Psoas muscle (tissue), 7 donors: ENCODE measurements at regions not wholly inside any gene's neighbourhood (a gene's known extent, or its start where the extent isn't known, plus 50 kb on each side); places are given as distances from the start of the nearest gene placed in this dataset.
A peak's percentile ranks its signal among the peaks of the same experiment; 100 is the strongest.

Experiments
- ATAC-seq, 4 donors: fragments of 200-7000 bp; cut with Tn5 transposase; one replicate each; pipeline ENCODE4 v1.9.1; 2020; ENCODE audit warnings: moderate library complexity in 3 of 4, mild to moderate bottlenecking in 2 of 4
- DNase-seq, 2 donors: peaks; one replicate each; pipeline ENCODE4 v3.0.0-alpha.2; 2020
- H3K27ac ChIP-seq: fragments of 200-600 bp; one replicate; pipeline ENCODE4 v1.8.0; 2022
- H3K27me3 ChIP-seq, 3 donors: fragments of 200-600 bp in 1 of 3; one replicate each; pipeline versions ENCODE4 v1.6.1 to v1.8.0; 2013 to 2022; ENCODE audit warnings: low read length in 2 of 3, mild to moderate bottlenecking in 2 of 3, moderate library complexity in 1 of 3; ENCODE audit not compliant: insufficient read depth in 3 of 3
- H3K36me3 ChIP-seq, 2 donors: fragments of 200-600 bp in 1 of 2; one replicate each; pipeline versions ENCODE4 v1.6.1 to v1.8.0; 2013 to 2022; ENCODE audit warnings: low read depth in 1 of 2, mild to moderate bottlenecking in 1 of 2, moderate library complexity in 1 of 2; ENCODE audit not compliant: insufficient read depth in 1 of 2
- H3K4me1 ChIP-seq: fragments of 200-600 bp; one replicate; pipeline ENCODE4 v1.8.0; 2022
- H3K4me3 ChIP-seq: fragments of 200-600 bp; one replicate; pipeline ENCODE4 v1.8.0; 2022; ENCODE audit warnings: mild to moderate bottlenecking
- H3K9me3 ChIP-seq: fragments of 200-600 bp; one replicate; pipeline ENCODE4 v1.8.0; 2022
- CTCF ChIP-seq: fragments of 200-600 bp; IDR thresholded peaks from one replicate; pipeline ENCODE4 v1.8.0; 2022; ENCODE audit warnings: antibody characterized with exemption
- WGBS, 3 donors: extraction: QIAGEN DNeasy Blood & Tissue Kit; methylation state at CpG; one replicate each; pipeline versions ENCODE4 v1.1.6 to v1.1.7; 2013; 5-methylcytosine and 5-hydroxymethylcytosine counted together
- intact Hi-C, 2 donors: fragments of 100-400 bp; cut with DNase I; formaldehyde crosslinking; loops; one replicate each; pipeline versions ENCODE4 v1.11.0 to v1.14.2; 2022
- donor health status: healthy with polysubstance abuse.
- donor health status: DM: no; HTN: no; CAD: no; lungs with moderate emphysema.
- donor health status: Bipolar disorder and iron deficiency.
- donor health status: healthy.
- donor health status: DM: yes; HTN: yes; CAD: no.
- donor health status: DM: no; HTN: no; CAD: no.
- donor health status: DM: yes; HTN: yes; CAD: no.

- H3K9me3 ChIP-seq = no peaks in the 10 kb centered on the region
- intact Hi-C loops = no loop called here
- peak; percentile 67 to 78 for DNase-seq
- peak; percentile 89 to 98 (median 92) for ATAC-seq
- H3K4me3 ChIP-seq = peak overlapping the region; percentile 56
- no peak for TF ChIP-seq CTCF
- H3K27ac ChIP-seq = peak overlapping the region; percentile 64
- H3K4me1 ChIP-seq = peaks cover 6% of the 10 kb centered on the region
- H3K27me3 ChIP-seq = no peaks in the 10 kb centered on the region
- 8 to 9% (median 9%) methylated on average over 22 of the region's 22 CpGs for WGBS, 3 donors
- no peaks in the 10 kb centered on the region for H3K36me3 ChIP-seq
Observed at GRCh38 chr6:113564371-113565171, 292.6 kb upstream of the MARCKS start.

- no peak for TF ChIP-seq CTCF
- Histone ChIP-seq H3K27ac (peak overlapping the region; percentile 64), H3K4me3 (peak overlapping the region; percentile 56), H3K36me3 (no peaks in the 10 kb centered on the region), H3K4me1 (peaks cover 6% of the 10 kb centered on the region), H3K27me3 (no peaks in the 10 kb centered on the region), H3K9me3 (no peaks in the 10 kb centered on the region)
- DNase-seq (no peak), ATAC-seq (peak in 1 of 4 donors; percentile 18)
- intact Hi-C loops = no loop called here
- 26 to 47% (median 33%) methylated on average over 10 of the region's 10 CpGs for WGBS, 3 donors
Observed at GRCh38 chr6:113565306-113565705, 291.8 kb upstream of the MARCKS start.

- DNase-seq (no peak), ATAC-seq (no peak)
- Histone ChIP-seq H3K9me3 (no peaks in the 10 kb centered on the region), H3K4me1 (peaks cover 3% of the 10 kb centered on the region), H3K27me3 (no peaks in the 10 kb centered on the region), H3K36me3 (no peaks in the 10 kb centered on the region), H3K27ac (no peak overlapping the region), H3K4me3 (no peak overlapping the region)
- intact Hi-C loops = no loop called here
- no peak for TF ChIP-seq CTCF
Observed at GRCh38 chr6:113570161-113570560, 287.0 kb upstream of the MARCKS start.

GRCh38 chr6:113570641-113571040 lies 286.5 kb upstream of the MARCKS start:
- Histone ChIP-seq H3K4me3 (no peak overlapping the region), H3K9me3 (no peaks in the 10 kb centered on the region), H3K36me3 (no peaks in the 10 kb centered on the region), H3K27ac (no peak overlapping the region), H3K4me1 (no peaks in the 10 kb centered on the region), H3K27me3 (no peaks in the 10 kb centered on the region)
- WGBS, 3 donors = 94 to 98% (median 98%) methylated on average over 3 of the region's 3 CpGs
- TF ChIP-seq CTCF = no peak
- DNase-seq (no peak), ATAC-seq (no peak)
- intact Hi-C loops = no loop called here

GRCh38 chr6:113574147-113574546 lies 283.0 kb upstream of the MARCKS start:
- 59 to 82% (median 66%) methylated on average over 4 of the region's 4 CpGs for WGBS, 3 donors
- Histone ChIP-seq H3K4me3 (no peak overlapping the region), H3K27ac (no peak overlapping the region), H3K27me3 (no peaks in the 10 kb centered on the region), H3K4me1 (no peaks in the 10 kb centered on the region), H3K36me3 (no peaks in the 10 kb centered on the region), H3K9me3 (no peaks in the 10 kb centered on the region)
- no peak for TF ChIP-seq CTCF
- intact Hi-C loops = no loop called here
- DNase-seq (no peak), ATAC-seq (no peak)
